ENCODE measurements at regions not wholly inside any gene's neighbourhood (a gene's known extent, or its start where the extent isn't known, plus 50 kb on each side); places are given as distances from the start of the nearest gene placed in this dataset.
"Not testable (repeated sequence)": the region's sequence is repeated elsewhere in the genome, so short reads cannot be mapped to it uniquely, and the experiment has no call there.

DNA sequence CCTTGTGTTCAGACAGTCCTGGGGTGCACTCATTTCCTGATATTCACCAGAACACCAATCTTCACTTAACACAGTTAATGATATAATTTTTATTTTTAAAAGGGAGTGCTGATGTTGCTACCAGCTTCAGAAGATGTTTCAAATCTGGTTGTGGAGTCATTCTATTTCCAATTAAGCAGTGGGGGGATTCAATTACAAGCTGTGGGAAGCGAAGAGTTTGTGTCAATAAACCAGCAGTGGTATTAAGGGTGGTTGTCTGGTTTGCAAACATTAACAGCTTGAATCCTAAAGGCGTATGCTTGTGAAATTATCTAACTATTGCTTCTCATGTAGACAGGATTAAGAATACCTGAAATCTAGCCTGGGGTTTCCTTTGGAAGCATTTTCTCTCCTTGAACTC, 1637.5 kb upstream of the GOT2 start:
- Histone ChIP-seq H3K4me1 (ENCODE audit: control insufficient read depth, low read depth, low read length) (no peaks in the 10 kb centered on the region), H3K36me3 (ENCODE audit: control insufficient read depth, low read depth, low read length) (no peaks in the 10 kb centered on the region), H3K9ac (ENCODE audit: low read length) (no peak overlapping the region), H3K27me3 (ENCODE audit: control insufficient read depth, insufficient read depth, low read length) (no peaks in the 10 kb centered on the region), H3K4me3 (ENCODE audit: low read length) (no peak overlapping the region), H3K9me3 (ENCODE audit: control insufficient read depth, low read depth, low read length) (no peaks in the 10 kb centered on the region), H3K27ac (ENCODE audit: low read length) (no peak overlapping the region)

DNA sequence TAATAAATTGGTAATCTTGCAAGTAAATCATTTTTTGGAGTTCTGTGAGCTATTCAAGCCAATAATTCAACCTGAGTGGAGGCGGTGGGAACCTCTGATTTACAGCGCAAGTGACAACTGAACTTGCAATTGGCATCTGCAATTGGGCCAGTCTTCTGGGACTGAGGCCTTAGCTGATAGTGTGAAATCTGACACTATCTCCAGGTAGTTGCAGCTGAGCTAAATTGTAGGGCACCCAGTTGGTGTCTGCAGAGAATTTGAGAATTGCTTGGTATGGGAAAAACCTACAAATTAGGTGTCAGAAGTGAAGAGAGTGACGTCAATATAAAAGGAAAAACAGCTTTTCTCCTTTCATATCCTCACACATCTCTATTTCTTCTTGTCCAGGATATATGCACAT, 1633.6 kb upstream of the GOT2 start:
- no peak overlapping the region for H3K9ac ChIP-seq (ENCODE audit: low read length)
- H3K4me1 ChIP-seq (ENCODE audit: control insufficient read depth, low read depth, low read length): no peaks in the 10 kb centered on the region
- H3K4me3 ChIP-seq (ENCODE audit: low read length): no peak overlapping the region
- H3K9me3 ChIP-seq (ENCODE audit: control insufficient read depth, low read depth, low read length): no peaks in the 10 kb centered on the region
- H3K27me3 ChIP-seq (ENCODE audit: control insufficient read depth, insufficient read depth, low read length): no peaks in the 10 kb centered on the region
- H3K36me3 ChIP-seq (ENCODE audit: control insufficient read depth, low read depth, low read length): no peaks in the 10 kb centered on the region
- no peak overlapping the region for H3K27ac ChIP-seq (ENCODE audit: low read length)

GRCh38 chr16:60363566-60363965, 1629.5 kb upstream of the GOT2 start:
- no peak overlapping the region for H3K9ac ChIP-seq (ENCODE audit: low read length)
- H3K4me1 ChIP-seq (ENCODE audit: control insufficient read depth, low read depth, low read length): no peaks in the 10 kb centered on the region
- H3K9me3 ChIP-seq (ENCODE audit: control insufficient read depth, low read depth, low read length): no peaks in the 10 kb centered on the region
- H3K36me3 ChIP-seq (ENCODE audit: control insufficient read depth, low read depth, low read length): no peaks in the 10 kb centered on the region
- H3K27ac ChIP-seq (ENCODE audit: low read length): no peak overlapping the region
- H3K4me3 ChIP-seq (ENCODE audit: low read length): no peak overlapping the region
- H3K27me3 ChIP-seq (ENCODE audit: control insufficient read depth, insufficient read depth, low read length): no peaks in the 10 kb centered on the region

DNA sequence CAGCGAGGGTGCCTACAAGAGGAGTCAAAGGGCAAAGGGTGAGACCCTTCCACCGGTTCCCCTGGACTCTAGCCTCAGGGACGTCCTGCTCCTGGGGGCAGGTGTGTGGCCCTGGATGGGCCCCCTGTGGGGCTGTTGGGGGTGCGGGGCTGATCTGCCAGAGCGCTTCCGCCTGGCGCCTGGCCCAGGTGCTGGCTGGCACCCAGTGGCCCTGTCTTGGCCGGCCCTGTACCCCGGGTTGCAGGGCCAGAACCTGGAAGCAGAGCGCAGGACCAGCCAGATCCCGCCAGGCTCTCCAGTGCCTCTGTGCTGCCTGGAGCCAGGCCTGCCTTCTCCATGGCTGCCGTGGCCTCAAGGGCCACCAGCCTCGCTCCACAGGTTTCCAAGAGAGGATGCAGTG, 1625.8 kb upstream of the GOT2 start:
- not testable (repeated sequence) for H3K4me1 ChIP-seq (ENCODE audit: control insufficient read depth, low read depth, low read length); H3K27ac ChIP-seq (ENCODE audit: low read length); H3K9me3 ChIP-seq (ENCODE audit: control insufficient read depth, low read depth, low read length); H3K9ac ChIP-seq (ENCODE audit: low read length); H3K27me3 ChIP-seq (ENCODE audit: control insufficient read depth, insufficient read depth, low read length); H3K36me3 ChIP-seq (ENCODE audit: control insufficient read depth, low read depth, low read length); H3K4me3 ChIP-seq (ENCODE audit: low read length)

DNA sequence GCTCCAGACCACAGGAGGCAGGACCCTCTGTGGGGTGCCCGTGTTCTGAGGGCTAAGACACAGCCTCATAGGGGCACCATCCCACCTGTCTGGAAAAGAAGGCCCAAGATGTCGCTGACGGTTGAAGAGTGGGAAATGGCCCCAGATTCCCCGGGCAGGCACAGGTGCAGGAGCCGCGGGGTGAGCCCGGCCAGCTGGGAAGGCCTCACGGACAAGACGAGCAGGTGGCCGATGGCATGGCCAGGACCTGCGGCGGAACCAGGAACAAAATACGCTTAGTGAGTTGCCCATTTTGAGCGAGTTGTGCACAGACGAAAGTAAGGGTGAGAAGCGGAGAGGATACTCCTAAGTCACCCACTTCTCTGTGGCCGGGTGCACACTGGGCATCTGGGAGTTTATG, 1625.3 kb upstream of the GOT2 start:
- H3K9me3 ChIP-seq (ENCODE audit: control insufficient read depth, low read depth, low read length); H3K27ac ChIP-seq (ENCODE audit: low read length); H3K4me3 ChIP-seq (ENCODE audit: low read length); H3K27me3 ChIP-seq (ENCODE audit: control insufficient read depth, insufficient read depth, low read length); H3K36me3 ChIP-seq (ENCODE audit: control insufficient read depth, low read depth, low read length); H3K4me1 ChIP-seq (ENCODE audit: control insufficient read depth, low read depth, low read length); H3K9ac ChIP-seq (ENCODE audit: low read length): not testable (repeated sequence)

GRCh38 chr16:60357876-60358522, 1623.9 kb upstream of the GOT2 start:
- H3K9ac ChIP-seq (ENCODE audit: low read length); H3K27ac ChIP-seq (ENCODE audit: low read length); H3K9me3 ChIP-seq (ENCODE audit: control insufficient read depth, low read depth, low read length); H3K4me3 ChIP-seq (ENCODE audit: low read length); H3K27me3 ChIP-seq (ENCODE audit: control insufficient read depth, insufficient read depth, low read length); H3K36me3 ChIP-seq (ENCODE audit: control insufficient read depth, low read depth, low read length); H3K4me1 ChIP-seq (ENCODE audit: control insufficient read depth, low read depth, low read length): not testable (repeated sequence)

- Histone ChIP-seq H3K9me3 (ENCODE audit: control insufficient read depth, low read depth, low read length) (no peaks in the 10 kb centered on the region), H3K27ac (ENCODE audit: low read length) (no peak overlapping the region), H3K4me3 (ENCODE audit: low read length) (no peak overlapping the region), H3K9ac (ENCODE audit: low read length) (no peak overlapping the region), H3K27me3 (ENCODE audit: control insufficient read depth, insufficient read depth, low read length) (no peaks in the 10 kb centered on the region), H3K36me3 (ENCODE audit: control insufficient read depth, low read depth, low read length) (no peaks in the 10 kb centered on the region), H3K4me1 (ENCODE audit: control insufficient read depth, low read depth, low read length) (no peaks in the 10 kb centered on the region)
Observed at GRCh38 chr16:60346256-60346655, 1612.1 kb upstream of the GOT2 start.

- H3K27ac ChIP-seq (ENCODE audit: low read length): no peak overlapping the region
- no peak overlapping the region for H3K9ac ChIP-seq (ENCODE audit: low read length)
- no peak overlapping the region for H3K4me3 ChIP-seq (ENCODE audit: low read length)
- H3K36me3 ChIP-seq (ENCODE audit: control insufficient read depth, low read depth, low read length): no peaks in the 10 kb centered on the region
- H3K9me3 ChIP-seq (ENCODE audit: control insufficient read depth, low read depth, low read length): no peaks in the 10 kb centered on the region
- H3K27me3 ChIP-seq (ENCODE audit: control insufficient read depth, insufficient read depth, low read length): no peaks in the 10 kb centered on the region
- H3K4me1 ChIP-seq (ENCODE audit: control insufficient read depth, low read depth, low read length): no peaks in the 10 kb centered on the region
Observed at GRCh38 chr16:60337671-60338070, 1603.6 kb upstream of the GOT2 start.

GRCh38 chr16:60331168-60331567, 1597.1 kb upstream of the GOT2 start:
- H3K4me3 ChIP-seq (ENCODE audit: low read length): no peak overlapping the region
- H3K27ac ChIP-seq (ENCODE audit: low read length): no peak overlapping the region
- no peaks in the 10 kb centered on the region for H3K4me1 ChIP-seq (ENCODE audit: control insufficient read depth, low read depth, low read length)
- H3K36me3 ChIP-seq (ENCODE audit: control insufficient read depth, low read depth, low read length): no peaks in the 10 kb centered on the region
- no peak overlapping the region for H3K9ac ChIP-seq (ENCODE audit: low read length)
- no peaks in the 10 kb centered on the region for H3K9me3 ChIP-seq (ENCODE audit: control insufficient read depth, low read depth, low read length)
- no peaks in the 10 kb centered on the region for H3K27me3 ChIP-seq (ENCODE audit: control insufficient read depth, insufficient read depth, low read length)

GRCh38 chr16:60329108-60329507, 1595.0 kb upstream of the GOT2 start:
- Histone ChIP-seq H3K27me3 (ENCODE audit: control insufficient read depth, insufficient read depth, low read length) (no peaks in the 10 kb centered on the region), H3K4me3 (ENCODE audit: low read length) (no peak overlapping the region), H3K36me3 (ENCODE audit: control insufficient read depth, low read depth, low read length) (no peaks in the 10 kb centered on the region), H3K27ac (ENCODE audit: low read length) (no peak overlapping the region), H3K9me3 (ENCODE audit: control insufficient read depth, low read depth, low read length) (no peaks in the 10 kb centered on the region), H3K9ac (ENCODE audit: low read length) (no peak overlapping the region), H3K4me1 (ENCODE audit: control insufficient read depth, low read depth, low read length) (no peaks in the 10 kb centered on the region)

DNA sequence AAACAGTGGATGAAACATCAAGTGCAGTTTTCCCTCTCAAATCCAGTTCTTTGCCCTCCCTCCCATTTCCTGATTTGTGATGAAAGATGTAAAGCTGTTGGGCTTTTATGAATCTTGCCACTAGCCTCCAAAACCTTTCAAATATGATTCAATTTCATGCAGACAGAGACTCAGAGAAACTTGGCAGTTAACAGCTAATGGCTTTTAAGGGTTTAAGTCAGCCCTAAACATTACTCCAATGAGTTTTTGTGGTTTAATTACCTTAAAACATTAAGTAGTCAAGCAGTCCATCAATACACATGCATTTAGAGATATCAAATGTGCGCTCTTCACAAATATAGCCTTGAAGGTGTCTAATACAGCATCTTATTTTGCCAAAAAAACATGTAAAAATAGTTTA, 1594.0 kb upstream of the GOT2 start:
- H3K27me3 ChIP-seq (ENCODE audit: control insufficient read depth, insufficient read depth, low read length): no peaks in the 10 kb centered on the region
- no peak overlapping the region for H3K9ac ChIP-seq (ENCODE audit: low read length)
- no peaks in the 10 kb centered on the region for H3K36me3 ChIP-seq (ENCODE audit: control insufficient read depth, low read depth, low read length)
- no peaks in the 10 kb centered on the region for H3K4me1 ChIP-seq (ENCODE audit: control insufficient read depth, low read depth, low read length)
- no peak overlapping the region for H3K4me3 ChIP-seq (ENCODE audit: low read length)
- H3K27ac ChIP-seq (ENCODE audit: low read length): no peak overlapping the region
- no peaks in the 10 kb centered on the region for H3K9me3 ChIP-seq (ENCODE audit: control insufficient read depth, low read depth, low read length)

DNA sequence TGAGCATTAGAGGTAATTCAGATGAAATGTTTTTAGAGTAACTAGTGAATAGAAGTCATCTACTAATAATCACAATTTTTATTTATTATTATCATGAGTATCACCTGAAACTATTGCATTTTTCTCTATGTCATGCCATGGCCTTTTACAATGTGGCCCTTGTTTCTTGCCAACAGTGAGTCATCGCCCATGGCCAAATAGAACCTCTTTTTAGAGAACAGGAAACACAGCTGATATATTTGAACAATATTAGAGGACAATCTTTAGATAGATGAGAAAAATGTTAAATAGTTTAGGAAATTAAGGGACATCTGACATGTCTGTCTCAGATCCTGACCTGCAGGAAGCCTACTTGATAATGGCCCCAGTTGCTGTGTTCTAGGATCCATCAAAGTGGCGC, 1584.4 kb upstream of the GOT2 start:
- Histone ChIP-seq H3K4me3 (ENCODE audit: low read length) (no peak overlapping the region), H3K36me3 (ENCODE audit: control insufficient read depth, low read depth, low read length) (no peaks in the 10 kb centered on the region), H3K9me3 (ENCODE audit: control insufficient read depth, low read depth, low read length) (no peaks in the 10 kb centered on the region)

More for the DNA sequence above, 1584.4 kb upstream of the GOT2 start:
- Histone ChIP-seq H3K4me1 (ENCODE audit: control insufficient read depth, low read depth, low read length) (peaks cover 8% of the 10 kb centered on the region), H3K27ac (ENCODE audit: low read length) (no peak overlapping the region), H3K27me3 (ENCODE audit: control insufficient read depth, insufficient read depth, low read length) (no peaks in the 10 kb centered on the region), H3K9ac (ENCODE audit: low read length) (no peak overlapping the region)

All from iPS-18a (cell line).